ENCODE measurements at regions not wholly inside any gene's neighbourhood (a gene's known extent, or its start where the extent isn't known, plus 50 kb on each side); places are given as distances from the start of the nearest gene placed in this dataset.

GRCh38 chr13:71339736-71340135 is 527.3 kb downstream of the DACH1 start:
- ATAC-seq, result no peak
- Histone ChIP-seq H3K36me3 (no peaks in the 10 kb centered on the region), H3K4me3 (no peak overlapping the region), H3K4me1 (no peaks in the 10 kb centered on the region), H3K9me3 (no peaks in the 10 kb centered on the region), H3K27me3 (no peaks in the 10 kb centered on the region), H3K27ac (no peak overlapping the region)
- TF ChIP-seq CTCF (IDR thresholded peaks at IDR 0.05), result no peak
- intact Hi-C loops (cut with DNase I), result no loop called here
- DNase-seq, result no peak

GRCh38 chr13:71339005-71339404 is 528.0 kb downstream of the DACH1 start:
- intact Hi-C loops (cut with DNase I), result no loop called here
- Histone ChIP-seq H3K27ac (no peak overlapping the region), H3K9me3 (no peaks in the 10 kb centered on the region), H3K27me3 (no peaks in the 10 kb centered on the region), H3K36me3 (no peaks in the 10 kb centered on the region), H3K4me3 (no peak overlapping the region), H3K4me1 (no peaks in the 10 kb centered on the region)
- ATAC-seq (no peak), DNase-seq (no peak)
- TF ChIP-seq CTCF (IDR thresholded peaks at IDR 0.05), result no peak

GRCh38 chr13:71338070-71338469 is 528.9 kb downstream of the DACH1 start:
- no peak for ATAC-seq

GRCh38 chr13:71327266-71327665 is 539.7 kb downstream of the DACH1 start:
- H3K4me1 ChIP-seq, result no peaks in the 10 kb centered on the region
- no peaks in the 10 kb centered on the region for H3K9me3 ChIP-seq
- DNase-seq, result no peak
- H3K36me3 ChIP-seq, result no peaks in the 10 kb centered on the region
- H3K4me3 ChIP-seq, result no peak overlapping the region
- H3K27me3 ChIP-seq, result no peaks in the 10 kb centered on the region
- TF ChIP-seq CTCF (IDR thresholded peaks at IDR 0.05), result no peak
- intact Hi-C loops (cut with DNase I), result no loop called here
- no peak overlapping the region for H3K27ac ChIP-seq
- no peak for ATAC-seq

More at GRCh38 chr13:71338070-71338469, 528.9 kb downstream of the DACH1 start:
- no peak for TF ChIP-seq CTCF (IDR thresholded peaks at IDR 0.05)
- no peaks in the 10 kb centered on the region for H3K36me3 ChIP-seq
- no peaks in the 10 kb centered on the region for H3K9me3 ChIP-seq
- no peak for DNase-seq
- intact Hi-C loops (cut with DNase I), result no loop called here
- no peaks in the 10 kb centered on the region for H3K4me1 ChIP-seq
- H3K27me3 ChIP-seq, result no peaks in the 10 kb centered on the region
- no peak overlapping the region for H3K4me3 ChIP-seq
- no peak overlapping the region for H3K27ac ChIP-seq

- DNase-seq, result no peak
- no peaks in the 10 kb centered on the region for H3K36me3 ChIP-seq
- no peak overlapping the region for H3K4me3 ChIP-seq
- TF ChIP-seq CTCF (IDR thresholded peaks at IDR 0.05), result no peak
- no peaks in the 10 kb centered on the region for H3K9me3 ChIP-seq
- no peaks in the 10 kb centered on the region for H3K4me1 ChIP-seq
- no peaks in the 10 kb centered on the region for H3K27me3 ChIP-seq
- no peak for ATAC-seq
- intact Hi-C loops (cut with DNase I), result no loop called here
- H3K27ac ChIP-seq, result no peak overlapping the region
Measured at GRCh38 chr13:71325556-71325955, 541.4 kb downstream of the DACH1 start.

GRCh38 chr13:71323266-71323665 is 543.7 kb downstream of the DACH1 start:
- no peaks in the 10 kb centered on the region for H3K4me1 ChIP-seq
- no peak for ATAC-seq
- no peaks in the 10 kb centered on the region for H3K27me3 ChIP-seq
- H3K4me3 ChIP-seq, result no peak overlapping the region
- TF ChIP-seq CTCF (IDR thresholded peaks at IDR 0.05), result no peak
- intact Hi-C loops (cut with DNase I), result no loop called here
- no peaks in the 10 kb centered on the region for H3K36me3 ChIP-seq
- H3K27ac ChIP-seq, result no peak overlapping the region
- no peaks in the 10 kb centered on the region for H3K9me3 ChIP-seq
- DNase-seq, result no peak

Data from upper lobe of right lung (tissue), 1 donor.